ENCODE measurements at regions not wholly inside any gene's neighbourhood (a gene's known extent, or its start where the extent isn't known, plus 50 kb on each side); places are given as distances from the start of the nearest gene placed in this dataset.

DNA sequence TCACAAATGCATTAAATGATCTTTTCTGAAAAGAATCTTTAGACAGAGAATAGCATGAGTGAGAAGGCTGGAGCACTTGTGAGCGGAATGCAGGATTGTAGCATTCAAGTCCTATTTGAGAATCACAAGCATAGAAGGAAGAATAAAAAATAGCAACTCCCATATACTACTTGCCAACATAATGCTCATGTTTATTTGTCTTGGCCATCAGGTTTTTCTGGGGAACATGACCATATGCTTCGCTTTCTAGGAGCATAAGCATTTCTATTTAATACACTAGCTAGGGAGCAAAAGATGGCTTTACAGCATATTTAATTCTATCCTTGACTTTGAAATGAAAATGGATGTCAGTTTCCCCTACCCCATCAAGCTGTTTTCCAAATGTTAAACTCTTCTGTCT, 170.3 kb upstream of the MITF start:
- ATAC-seq: no peak
- H3K4me1 ChIP-seq: no peaks in the 10 kb centered on the region
- H3K27ac ChIP-seq: no peak overlapping the region
- intact Hi-C loops (cut with DNase I): no loop called here
- no peak for TF ChIP-seq CTCF (IDR thresholded peaks at IDR 0.05)
- no peaks in the 10 kb centered on the region for H3K27me3 ChIP-seq
- DNase-seq: no peak
- H3K36me3 ChIP-seq: no peaks in the 10 kb centered on the region
- no peaks in the 10 kb centered on the region for H3K9me3 ChIP-seq
- no peak overlapping the region for H3K4me3 ChIP-seq

GRCh38 chr3:69568458-69568857, 170.8 kb upstream of the MITF start:
- intact Hi-C loops (cut with DNase I): no loop called here
- H3K4me1 ChIP-seq: no peaks in the 10 kb centered on the region

GRCh38 chr3:69567710-69568052, 171.6 kb upstream of the MITF start:
- Histone ChIP-seq H3K27ac (no peak overlapping the region), H3K36me3 (no peaks in the 10 kb centered on the region), H3K27me3 (no peaks in the 10 kb centered on the region), H3K4me1 (no peaks in the 10 kb centered on the region), H3K4me3 (no peak overlapping the region), H3K9me3 (no peaks in the 10 kb centered on the region)
- DNase-seq (no peak), ATAC-seq (no peak)
- intact Hi-C loops (cut with DNase I): no loop called here
- no peak for TF ChIP-seq CTCF (IDR thresholded peaks at IDR 0.05)

More at GRCh38 chr3:69568458-69568857, 170.8 kb upstream of the MITF start:
- no peaks in the 10 kb centered on the region for H3K27me3 ChIP-seq
- no peak for DNase-seq
- no peaks in the 10 kb centered on the region for H3K9me3 ChIP-seq
- H3K36me3 ChIP-seq: no peaks in the 10 kb centered on the region
- peak; percentile 54 for ATAC-seq
- H3K27ac ChIP-seq: no peak overlapping the region
- TF ChIP-seq CTCF (IDR thresholded peaks at IDR 0.05): no peak
- H3K4me3 ChIP-seq: no peak overlapping the region

- no peak overlapping the region for H3K27ac ChIP-seq
- no peaks in the 10 kb centered on the region for H3K9me3 ChIP-seq
- H3K27me3 ChIP-seq: no peaks in the 10 kb centered on the region
- ATAC-seq (no peak), DNase-seq (no peak)
- H3K4me3 ChIP-seq: no peak overlapping the region
- intact Hi-C loops (cut with DNase I): no loop called here
- no peaks in the 10 kb centered on the region for H3K4me1 ChIP-seq
- H3K36me3 ChIP-seq: no peaks in the 10 kb centered on the region
- no peak for TF ChIP-seq CTCF (IDR thresholded peaks at IDR 0.05)
Observed at GRCh38 chr3:69567023-69567709, 172.1 kb upstream of the MITF start.

GRCh38 chr3:69566275-69566674, 173.0 kb upstream of the MITF start:
- no peaks in the 10 kb centered on the region for H3K9me3 ChIP-seq
- H3K36me3 ChIP-seq: no peaks in the 10 kb centered on the region
- no peaks in the 10 kb centered on the region for H3K27me3 ChIP-seq
- no peak overlapping the region for H3K27ac ChIP-seq
- intact Hi-C loops (cut with DNase I): no loop called here
- no peak for DNase-seq
- no peaks in the 10 kb centered on the region for H3K4me1 ChIP-seq
- no peak for TF ChIP-seq CTCF (IDR thresholded peaks at IDR 0.05)
- no peak overlapping the region for H3K4me3 ChIP-seq
- no peak for ATAC-seq
